HL-60/S4 treated with phorbol 12-myristate 13-acetate at 8.2 ng/mL for 4 days and 3 days (cell line): ENCODE measurements at regions not wholly inside any gene's neighbourhood (a gene's known extent, or its start where the extent isn't known, plus 50 kb on each side); places are given as distances from the start of the nearest gene placed in this dataset.
"Not testable (repeated sequence)": the region's sequence is repeated elsewhere in the genome, so short reads cannot be mapped to it uniquely, and the experiment has no call there.

Experiments
- in situ Hi-C: fragments of 300-500 bp; cut with MboI; formaldehyde crosslinking; loops from 2 replicates; pipeline ENCODE4 v1.15.0; 2022; ENCODE audit warnings: low sequenced_read_pairs

DNA sequence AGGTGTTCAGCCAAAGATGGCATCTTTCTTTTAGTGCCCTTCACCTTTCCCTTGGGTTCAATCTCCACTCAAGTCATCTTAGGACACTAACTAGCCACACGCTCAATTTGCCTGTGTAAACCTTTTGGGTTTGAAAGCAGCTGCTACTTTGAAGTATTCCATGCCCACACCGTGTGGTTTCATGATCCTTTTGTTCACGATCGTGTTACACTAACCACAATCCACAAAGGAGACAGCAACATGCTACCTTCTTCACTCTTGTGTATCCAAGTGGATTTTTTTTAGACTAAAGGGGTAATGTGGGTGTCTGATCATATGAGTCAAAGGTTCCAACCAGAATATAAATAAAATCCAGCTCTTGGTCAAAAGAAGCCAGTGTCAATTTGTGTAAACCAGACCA, 122.7 kb upstream of the FAR2 start:
- in situ Hi-C loops: no loop called here

DNA sequence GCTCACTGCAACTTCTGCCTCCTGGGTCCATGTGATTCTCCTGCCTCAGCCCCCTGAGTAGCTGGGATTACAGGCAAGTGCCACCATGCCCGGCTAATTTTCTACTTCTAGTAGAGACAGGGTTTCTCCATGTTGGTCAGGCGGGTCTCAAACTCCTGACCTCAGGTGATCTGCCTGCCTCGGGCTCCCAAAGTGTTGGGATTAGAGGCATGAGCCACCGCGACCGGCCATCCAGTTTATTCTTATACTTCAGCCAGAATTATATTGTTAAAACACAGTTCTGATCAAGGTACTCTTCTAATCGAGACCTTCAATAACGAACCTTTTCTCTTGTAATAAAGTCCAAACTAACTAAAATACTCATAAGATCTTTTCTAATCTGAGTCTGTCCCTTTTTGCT, 119.6 kb upstream of the FAR2 start:
- in situ Hi-C loops: not testable (repeated sequence)

DNA sequence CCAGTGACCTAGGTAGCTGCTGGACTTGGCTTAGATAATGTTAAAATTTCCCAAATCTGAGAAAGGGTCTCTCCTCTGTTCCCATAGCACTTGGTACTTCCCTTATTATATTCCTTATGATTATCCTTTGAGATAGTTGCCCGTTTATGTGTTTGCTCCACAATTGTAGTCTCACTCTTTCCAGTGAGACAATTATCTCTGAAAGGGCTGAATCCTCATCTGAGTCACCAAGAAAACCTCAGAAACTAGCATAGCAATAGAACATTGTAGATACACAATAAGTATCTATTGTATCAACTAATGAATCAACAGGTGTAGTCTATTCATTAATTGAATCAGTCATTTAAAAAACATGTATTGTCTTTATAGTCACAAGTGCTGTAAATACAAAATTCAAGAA, 119.1 kb upstream of the FAR2 start:
- in situ Hi-C loops: no loop called here

DNA sequence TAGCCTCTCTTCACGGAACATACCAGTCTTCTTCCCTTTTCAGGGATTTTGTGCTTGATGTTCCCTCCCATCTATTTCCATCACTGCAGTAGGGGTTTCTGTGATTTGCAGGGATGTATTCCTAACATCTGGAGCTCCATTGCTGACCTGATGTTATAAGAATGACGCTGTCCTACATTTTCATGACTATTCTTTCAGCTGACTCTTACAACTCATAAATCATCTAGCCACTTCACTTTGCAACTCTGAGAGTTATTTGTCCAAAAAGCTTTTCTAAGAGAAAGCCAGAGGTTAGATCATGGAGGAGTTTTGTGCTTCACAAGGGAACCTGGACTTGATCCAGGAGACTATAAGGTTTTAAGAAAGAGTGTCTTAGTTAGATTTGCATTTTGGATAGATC, 116.6 kb upstream of the FAR2 start:
- in situ Hi-C loops: no loop called here

DNA sequence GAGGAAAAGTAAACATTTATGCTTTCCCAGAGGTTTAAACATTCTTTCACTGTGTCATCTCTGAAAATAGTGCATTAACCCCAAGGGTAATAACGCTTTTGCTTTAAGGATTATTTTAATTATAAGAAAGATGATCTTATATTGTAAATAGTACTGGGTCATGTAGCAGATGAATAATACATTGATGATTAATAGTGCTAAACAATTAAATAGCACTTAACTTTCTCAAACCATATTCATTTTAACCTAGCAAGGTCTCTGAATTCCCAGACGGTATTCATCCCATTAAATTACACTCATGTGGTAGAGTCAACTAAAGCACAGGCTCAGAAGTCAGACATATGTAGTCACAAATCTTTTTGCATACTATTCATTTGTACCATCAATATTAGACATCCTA, 115.6 kb upstream of the FAR2 start:
- in situ Hi-C loops: no loop called here

DNA sequence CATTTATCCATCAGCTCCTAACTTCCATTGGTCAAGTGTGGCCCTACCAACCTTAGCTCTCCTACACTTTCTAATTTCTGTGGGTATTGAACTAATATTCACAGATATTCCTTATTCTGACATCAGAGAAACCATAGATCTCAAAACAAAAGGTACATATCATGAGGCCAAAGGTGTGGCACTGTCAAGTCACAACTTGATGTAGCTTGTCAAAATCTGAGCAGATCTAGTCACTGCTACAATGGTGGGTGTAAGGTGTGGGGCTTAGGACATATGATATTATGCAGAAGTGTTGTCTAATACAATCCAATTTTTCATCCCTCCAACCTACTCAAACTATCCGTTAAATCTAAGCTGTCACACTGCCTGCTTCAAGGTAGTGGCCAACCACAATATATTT, 114.0 kb upstream of the FAR2 start:
- in situ Hi-C loops: no loop called here

DNA sequence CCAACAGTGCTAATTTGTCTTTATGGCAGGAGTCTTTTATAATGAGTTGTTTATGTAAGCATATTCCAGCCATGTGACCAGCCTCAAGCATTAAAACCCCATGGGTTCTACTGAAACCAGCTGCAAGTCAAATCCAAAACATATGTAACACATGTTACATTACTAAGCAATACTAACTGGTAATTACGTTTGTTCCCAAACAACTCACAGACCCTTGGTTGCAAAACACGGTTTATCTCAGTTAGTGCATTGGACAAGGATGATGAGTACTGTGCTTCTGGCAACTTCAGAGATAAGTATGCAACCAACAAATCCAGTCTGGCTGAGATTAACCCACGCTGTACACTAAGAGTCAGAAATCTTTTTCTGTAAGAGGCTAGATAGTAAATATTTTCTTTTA, 110.1 kb upstream of the FAR2 start:
- in situ Hi-C loops: no loop called here

DNA sequence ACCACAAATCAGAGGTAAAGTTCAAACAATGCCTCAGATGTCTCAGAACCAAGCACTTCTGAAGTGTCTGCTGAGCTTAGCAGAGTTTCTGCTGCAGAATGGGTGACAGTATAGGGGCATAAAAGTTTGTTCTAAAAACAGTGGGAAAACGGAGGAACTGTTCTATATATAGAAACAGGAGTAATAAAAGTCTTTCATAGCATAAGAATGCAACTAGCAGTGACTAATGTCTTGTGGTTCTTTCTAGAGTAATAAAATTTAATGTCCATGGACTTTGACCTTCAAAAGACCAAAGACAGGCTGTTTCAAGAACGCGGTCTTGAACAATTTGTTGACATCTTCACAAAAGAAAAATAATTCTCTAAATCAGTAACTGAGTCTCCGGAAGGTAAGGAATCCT, 107.5 kb upstream of the FAR2 start:
- in situ Hi-C loops: no loop called here

DNA sequence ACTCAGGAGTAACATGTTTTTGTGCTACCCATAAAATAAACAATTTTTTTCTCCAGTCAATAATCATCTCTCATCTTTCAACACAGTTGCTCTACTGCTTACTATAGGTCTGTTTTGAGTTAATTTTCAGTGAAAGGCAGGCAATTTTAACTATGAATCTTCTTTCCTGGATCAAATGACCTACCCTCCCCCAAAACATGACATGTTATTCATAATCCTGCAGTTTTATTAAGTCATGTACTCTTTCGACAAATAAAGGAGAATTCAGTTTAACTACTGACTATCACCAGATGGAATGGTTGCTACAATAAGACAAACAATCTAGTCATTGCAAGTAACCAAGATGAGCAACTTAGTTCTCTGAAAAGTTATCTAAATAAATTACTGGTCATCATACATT, 106.0 kb upstream of the FAR2 start:
- in situ Hi-C loops: no loop called here

DNA sequence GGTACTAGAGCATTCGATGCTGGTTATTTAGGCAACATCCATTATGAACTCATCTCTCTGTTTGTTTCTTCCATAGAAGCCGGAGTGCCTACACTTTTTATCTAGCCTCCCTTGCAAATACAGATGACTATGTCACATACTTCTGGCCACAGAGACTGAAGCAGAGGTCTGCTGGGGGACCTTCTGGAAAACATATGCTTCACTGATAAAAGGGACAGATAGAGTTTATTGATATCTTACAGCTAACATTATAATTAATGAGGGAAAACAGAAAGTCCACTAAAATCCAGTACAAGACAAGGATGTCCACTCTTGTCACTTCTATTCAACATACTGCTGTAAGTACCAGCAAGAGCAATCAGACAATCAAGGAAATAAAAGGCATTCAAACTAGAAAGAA, 104.3 kb upstream of the FAR2 start:
- in situ Hi-C loops: no loop called here

DNA sequence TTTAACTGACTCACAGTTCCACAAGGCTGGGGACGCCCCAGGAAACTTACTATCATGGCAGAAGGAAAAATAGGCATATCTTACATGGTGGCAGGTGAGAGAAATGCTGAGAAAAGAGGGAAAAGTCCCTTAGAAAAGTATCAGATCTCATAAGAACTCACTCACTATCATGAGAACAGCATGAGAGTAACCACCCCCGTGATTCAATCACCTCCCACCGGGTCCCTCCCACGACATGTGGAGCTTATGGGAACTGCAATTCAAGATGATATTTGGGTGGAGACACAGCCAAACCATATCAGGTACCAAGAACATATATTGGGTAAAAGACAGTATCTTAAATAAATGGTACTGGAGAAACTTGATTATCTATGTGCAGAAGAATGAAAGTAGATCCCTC, 100.3 kb upstream of the FAR2 start:
- in situ Hi-C loops: no loop called here

DNA sequence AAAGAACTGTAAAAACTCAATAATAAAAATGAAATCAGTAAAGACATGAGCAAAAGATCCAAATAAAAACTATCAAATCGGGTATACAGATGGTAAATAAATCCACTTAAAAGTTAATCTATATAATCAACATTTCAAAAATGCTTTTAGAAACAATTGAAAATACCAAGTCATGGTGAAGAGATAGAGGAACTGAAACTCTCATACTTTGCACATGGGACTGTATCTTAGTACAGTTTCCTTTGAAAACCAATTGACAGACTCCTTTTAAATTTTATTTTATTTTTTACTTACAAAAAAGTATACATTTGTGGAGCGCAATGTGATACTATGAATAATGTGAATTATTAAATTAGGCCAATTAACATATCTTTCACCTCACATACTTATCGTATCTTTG, 98.6 kb upstream of the FAR2 start:
- in situ Hi-C loops: no loop called here

DNA sequence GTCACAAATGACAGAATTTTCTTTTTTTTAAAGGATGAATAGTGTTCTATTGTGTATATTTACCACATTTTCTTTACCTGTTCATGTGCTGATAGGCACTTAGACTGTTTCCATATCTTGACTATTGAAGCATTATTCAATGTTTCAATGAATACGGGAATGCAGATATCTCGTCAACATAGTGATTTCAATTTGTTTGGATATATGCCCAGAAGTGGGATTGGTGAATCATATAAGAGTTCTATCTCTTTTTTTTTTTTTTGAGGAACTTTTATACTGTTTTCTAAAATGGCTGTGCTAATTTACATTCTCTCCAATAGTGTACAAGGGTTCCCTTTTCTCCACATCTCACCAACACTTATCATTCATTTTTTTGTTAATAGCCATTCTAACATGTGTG, 97.9 kb upstream of the FAR2 start:
- in situ Hi-C loops: no loop called here

DNA sequence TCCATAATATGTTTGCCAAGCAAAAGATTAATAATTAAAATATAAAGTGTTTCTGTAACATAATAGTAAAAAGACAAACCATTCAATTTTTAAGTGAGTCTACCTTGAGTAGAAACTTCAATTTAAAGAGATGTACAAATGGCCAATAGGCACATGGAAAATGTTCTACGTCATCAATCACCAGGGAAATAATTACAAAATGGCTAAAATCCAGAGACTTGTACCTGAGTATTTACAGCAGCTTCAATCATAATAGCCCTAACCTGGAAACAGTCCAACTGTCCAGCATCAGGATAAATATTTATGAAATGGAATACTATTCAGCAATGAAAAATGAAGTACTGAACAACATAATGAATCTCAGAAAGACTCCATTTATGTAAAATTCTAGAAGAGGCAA, 95.5 kb upstream of the FAR2 start:
- in situ Hi-C loops: no loop called here

DNA sequence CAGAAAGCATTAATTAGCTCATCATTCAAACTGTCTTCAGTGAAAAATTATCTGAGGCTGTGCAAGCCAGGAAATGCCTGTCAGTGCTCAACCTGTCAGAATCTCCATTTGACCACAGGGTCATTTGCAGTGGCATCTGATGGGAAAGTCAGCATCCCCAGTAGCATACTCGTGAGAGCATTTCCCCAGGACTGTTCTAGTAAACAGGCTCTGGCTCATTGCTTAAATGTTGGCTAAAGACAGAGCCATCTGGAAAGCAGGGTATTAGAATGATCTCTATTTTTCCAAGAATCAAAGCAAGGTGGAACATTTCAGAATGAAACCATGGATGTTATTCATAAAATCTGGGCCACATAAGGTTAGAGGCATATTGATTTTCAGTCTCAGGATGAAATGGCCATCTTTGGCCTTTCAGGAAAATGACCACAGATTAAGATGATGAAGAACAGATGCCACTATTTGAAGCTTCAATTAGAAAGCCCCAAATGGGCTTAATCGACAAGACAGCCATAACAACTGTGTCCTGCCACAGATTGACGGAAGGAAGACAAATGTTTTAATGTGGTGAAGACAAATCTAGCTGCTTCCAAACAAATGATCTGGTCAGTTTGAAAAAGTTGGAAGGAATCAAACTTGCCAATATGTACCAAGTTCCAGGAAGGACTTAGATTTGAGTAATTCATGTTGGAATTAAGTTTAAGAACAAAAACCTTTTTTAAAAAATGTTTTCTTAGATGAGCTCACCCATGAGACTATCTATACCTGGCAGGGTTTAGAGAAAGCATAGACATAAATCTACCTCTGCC, 94.0 kb upstream of the FAR2 start:
- in situ Hi-C loops: no loop called here

DNA sequence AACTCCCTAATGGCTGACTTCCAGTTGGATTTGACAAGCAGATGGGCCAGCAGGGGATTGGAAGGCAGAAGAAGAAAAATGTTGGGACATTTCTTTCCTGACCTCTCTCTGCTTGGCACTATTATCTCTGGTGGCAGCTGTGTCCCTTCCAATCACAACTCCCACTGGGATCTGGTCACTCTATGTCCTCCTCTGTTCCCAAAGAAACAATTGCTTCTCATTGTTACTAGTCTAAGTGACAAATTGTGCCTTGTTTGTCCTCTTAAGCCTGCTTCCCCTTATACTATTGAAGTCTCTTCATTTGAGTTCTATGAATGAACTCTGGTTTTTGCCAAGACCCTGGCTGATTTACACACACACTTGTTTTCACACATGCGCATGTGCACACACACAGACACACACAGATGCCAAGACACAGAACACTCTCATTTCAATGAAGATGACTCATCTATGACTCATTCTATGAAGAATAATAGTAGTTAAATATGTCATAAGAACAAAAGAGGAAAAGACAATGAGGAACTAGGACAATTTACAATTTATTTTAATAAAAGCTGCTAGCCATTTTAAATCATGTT, 83.0 kb upstream of the FAR2 start:
- in situ Hi-C loops: no loop called here

DNA sequence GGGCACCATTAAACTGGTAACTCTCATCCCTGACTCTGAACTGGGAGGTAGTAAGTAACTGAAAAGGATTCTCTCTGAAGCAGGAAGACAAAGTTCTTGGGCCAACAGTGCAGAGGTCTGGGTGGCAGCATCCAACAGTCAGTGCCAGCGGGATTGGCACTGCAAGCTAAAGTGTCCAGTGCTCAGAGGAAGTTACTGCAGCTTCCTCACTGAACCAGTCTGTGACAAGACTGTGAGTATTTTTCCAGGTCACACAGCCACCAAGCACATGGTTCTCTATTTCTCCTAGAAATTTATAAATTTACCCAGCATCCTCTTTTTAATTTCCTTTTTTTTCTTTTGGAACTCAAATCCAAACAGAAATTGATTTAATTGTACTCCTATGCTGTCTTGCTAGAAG, 81.6 kb upstream of the FAR2 start:
- in situ Hi-C loops: no loop called here

DNA sequence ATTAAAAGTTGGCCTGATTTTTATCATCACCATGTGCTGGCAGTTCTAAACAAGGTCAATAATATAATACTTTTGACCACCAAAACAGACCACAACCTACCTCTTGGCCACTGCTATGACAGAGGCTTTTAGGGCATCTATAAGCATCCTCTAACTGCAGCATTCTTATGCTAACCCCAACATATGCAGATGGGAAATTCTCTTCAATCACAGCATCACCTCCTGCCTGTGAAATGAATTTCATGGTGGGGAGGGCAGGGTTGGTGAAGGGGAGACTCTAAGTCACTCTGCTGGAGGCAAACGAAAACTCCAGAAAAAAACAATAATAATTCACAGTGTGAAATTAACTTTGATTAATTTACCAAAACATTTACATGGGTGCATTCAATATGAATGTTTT, 78.8 kb upstream of the FAR2 start:
- in situ Hi-C loops: no loop called here

DNA sequence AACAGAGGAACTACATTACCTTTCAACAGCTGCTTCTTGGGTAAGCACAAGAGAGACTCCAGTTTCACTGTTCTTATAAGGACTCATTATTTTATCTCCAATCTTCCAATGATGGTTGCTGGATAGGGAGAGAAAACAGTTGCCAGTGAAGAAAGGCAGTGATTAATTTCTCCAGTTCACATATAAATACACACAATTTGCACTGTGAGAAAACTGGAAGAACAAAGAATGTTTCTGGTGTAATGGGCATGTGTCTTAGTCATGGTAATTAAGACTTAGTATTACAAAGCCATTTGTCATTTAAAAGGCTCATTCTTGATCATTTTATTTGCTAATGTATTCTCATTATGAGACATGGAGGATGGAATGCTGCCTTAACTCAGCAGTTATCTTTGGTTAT, 78.0 kb upstream of the FAR2 start:
- in situ Hi-C loops: no loop called here

DNA sequence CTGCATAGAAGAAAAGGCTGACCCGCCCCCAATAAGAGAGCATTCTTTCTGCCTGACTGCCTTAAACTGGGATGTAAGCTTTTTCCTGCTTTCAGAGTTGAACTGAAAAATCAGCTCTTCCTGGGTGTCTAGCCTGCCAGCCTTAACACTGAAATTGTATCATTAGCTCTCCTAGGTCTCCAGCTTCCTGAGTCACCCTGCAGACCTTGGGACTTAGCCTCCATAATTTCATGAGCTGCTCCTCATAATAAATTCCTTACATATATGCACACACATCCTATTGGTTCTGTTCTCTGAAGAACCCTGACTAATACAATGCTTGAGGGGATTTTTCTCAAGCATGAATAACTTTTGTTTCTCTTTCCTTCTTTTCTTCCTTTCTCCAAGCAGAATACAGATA, 76.4 kb upstream of the FAR2 start:
- in situ Hi-C loops: no loop called here

DNA sequence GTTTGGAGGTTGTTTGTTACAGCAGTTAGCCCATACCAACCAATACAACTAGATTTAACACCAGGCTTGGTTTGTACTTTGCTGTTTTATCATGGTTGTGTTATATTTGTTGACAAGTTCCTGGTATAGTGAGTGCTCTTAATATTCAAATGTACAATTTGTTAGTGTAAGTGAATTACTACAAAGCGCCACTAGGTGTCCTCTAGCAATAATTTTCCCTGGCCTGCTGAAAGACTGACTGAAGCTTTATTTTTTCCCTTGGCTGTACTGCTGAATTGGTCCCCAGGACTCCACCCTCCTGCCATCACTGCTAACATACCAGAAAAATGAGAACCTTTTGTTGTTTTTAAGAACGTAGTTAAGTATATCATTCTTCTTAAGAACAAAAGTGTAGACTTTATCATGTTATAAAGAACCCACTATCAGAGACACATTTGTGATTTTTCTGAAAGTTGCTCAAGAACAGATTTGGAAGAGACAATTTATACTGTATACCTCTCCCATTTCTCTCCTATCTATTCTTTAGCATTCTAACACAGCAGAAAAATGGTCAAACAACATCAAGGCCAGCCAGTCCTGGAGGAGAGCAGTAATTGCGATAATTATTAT, 75.3 kb upstream of the FAR2 start:
- in situ Hi-C loops: no loop called here

DNA sequence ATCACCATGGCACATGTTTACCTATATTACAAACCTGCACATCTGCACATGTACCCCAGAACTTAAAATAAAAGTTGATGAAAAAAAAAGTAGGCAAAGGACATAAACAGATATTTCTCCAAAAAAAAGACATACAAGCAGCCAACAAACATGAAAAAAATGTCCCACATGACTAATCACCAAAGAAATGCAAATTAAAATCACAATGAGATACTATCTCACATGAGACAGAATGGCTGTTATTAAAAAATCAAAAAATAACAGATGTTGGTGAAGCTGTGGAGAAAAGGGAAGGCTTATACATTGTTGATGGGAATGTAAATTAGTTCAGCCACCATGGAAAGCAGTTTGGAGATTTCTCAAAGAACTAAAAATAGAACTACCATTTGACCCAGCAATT, 68.0 kb upstream of the FAR2 start:
- in situ Hi-C loops: loop anchor here (25.0 kb wide), 1 partner anchor 231 kb away; no protein-coding TSS in a partner anchor
